ENCODE measurements at regions not wholly inside any gene's neighbourhood (a gene's known extent, or its start where the extent isn't known, plus 50 kb on each side); places are given as distances from the start of the nearest gene placed in this dataset.

DNA sequence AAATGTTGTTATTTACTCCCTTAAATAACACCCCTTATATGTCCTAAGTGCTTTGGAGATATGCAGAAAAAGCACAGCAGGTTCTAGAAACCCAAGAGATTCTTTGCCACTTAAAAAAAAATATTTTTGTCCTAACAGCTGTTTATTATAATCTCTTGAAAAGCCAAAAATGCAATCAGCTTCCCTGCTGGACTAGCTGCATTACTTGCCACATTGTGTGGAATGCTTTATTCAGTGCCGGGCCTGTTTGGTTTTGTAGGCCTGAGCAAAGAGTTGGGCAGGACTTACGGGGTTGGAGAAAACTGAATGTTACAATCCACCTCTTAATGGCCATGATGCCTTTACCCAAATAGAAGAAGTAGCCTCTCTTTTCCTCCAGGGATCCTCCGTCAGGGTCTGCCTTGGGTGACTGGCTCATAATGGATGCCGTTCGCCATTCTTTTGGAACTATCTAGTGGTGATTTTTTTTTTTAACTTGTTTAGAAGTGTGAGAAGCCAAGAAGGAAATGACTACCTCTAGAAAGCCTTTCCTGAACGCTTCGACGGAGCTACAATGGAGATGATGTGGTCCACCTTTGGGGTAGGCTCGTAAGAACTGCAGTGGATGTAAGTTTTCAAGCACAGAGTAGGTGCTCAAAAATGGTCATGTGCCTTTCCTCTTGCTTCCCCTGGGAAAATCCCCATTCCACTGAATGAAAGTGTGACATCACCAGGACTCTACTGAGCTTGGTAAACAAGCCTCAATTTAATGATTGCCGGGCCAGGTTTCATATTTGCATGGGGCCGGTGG lies 241.3 kb upstream of the NCAM1 start:
- Mint-ChIP-seq H3K36me3 (no peaks in the 10 kb centered on the region), H3K4me3 (no peak overlapping the region), H3K4me1 (no peaks in the 10 kb centered on the region), H3K27ac (no peak overlapping the region), H3K9me3 (peaks cover 0 to 3% (median 0%) of the 10 kb centered on the region in 11 donors), H3K27me3 (peaks cover 7 to 46% (median 28%) of the 10 kb centered on the region in 5 donors)
- Histone ChIP-seq H3K36me3 (ENCODE audit: control insufficient read depth in 2 of 3, insufficient read depth in 3 of 3, low read length in 3 of 3) (no peaks in the 10 kb centered on the region), H3K27me3 (ENCODE audit: control insufficient read depth in 2 of 2, insufficient read depth in 2 of 2, low read length in 2 of 2) (no peaks in the 10 kb centered on the region), H3K4me3 (ENCODE audit: low read length) (no peak overlapping the region), H3K9me3 (ENCODE audit: control insufficient read depth in 2 of 3, low read length in 3 of 3) (no peaks in the 10 kb centered on the region), H3K4me1 (ENCODE audit: control insufficient read depth in 2 of 2, insufficient read depth in 2 of 2, low read length in 2 of 2) (no peaks in the 10 kb centered on the region), H3K27ac (ENCODE audit: low read depth, low read length) (no peak overlapping the region)
- ATAC-seq (no peak), DNase-seq (no peak)
- POLR2A ChIA-PET: no interaction called here
- CTCF ChIA-PET: no interaction called here
- intact Hi-C loops (cut with micrococcal nuclease): no loop called here

DNA sequence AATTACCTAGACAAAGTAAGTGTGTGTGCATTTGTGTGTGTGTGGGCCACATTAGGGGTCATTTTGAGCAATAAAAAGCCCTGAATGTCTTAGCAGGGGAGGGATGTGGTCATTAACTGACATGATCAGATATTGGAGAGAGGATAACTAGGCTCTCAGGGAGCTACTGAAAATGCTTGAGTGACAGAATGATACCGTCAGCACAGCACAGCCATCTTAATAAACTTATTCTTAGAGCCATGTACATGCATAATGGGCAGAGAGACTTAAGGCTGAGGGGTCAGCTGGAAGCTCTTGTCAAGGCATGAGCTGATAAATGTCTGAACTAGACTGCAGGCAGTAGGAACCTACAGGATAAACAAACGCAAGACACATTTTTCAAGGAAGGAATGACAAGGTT lies 239.1 kb upstream of the NCAM1 start:
- peaks cover 9 to 53% (median 35%) of the 10 kb centered on the region in 5 donors for H3K27me3 Mint-ChIP-seq
- CTCF ChIA-PET: no interaction called here

DNA sequence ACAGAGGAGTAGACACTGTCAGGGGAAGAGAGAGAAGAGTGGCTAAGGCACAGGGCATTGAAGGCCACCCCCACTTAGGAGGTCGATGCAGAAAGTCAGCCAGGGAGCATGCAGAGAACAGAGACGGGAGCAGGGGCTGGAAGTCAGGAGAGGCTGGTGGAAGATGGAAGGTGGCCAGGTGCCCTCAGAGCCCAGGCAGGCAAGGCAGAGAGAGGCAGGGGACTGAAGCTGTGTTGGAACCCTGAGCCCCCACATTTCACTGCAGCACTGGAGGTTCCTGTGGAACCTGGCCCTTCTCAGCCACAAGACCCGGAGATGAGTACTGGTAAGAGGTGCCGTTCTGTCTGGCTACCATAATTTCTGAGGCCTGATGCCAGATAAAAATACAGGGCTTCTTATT lies 238.3 kb upstream of the NCAM1 start:
- Histone ChIP-seq H3K9me3 (ENCODE audit: control insufficient read depth in 2 of 3, low read length in 3 of 3) (no peaks in the 10 kb centered on the region), H3K27me3 (ENCODE audit: control insufficient read depth in 2 of 2, insufficient read depth in 2 of 2, low read length in 2 of 2) (no peaks in the 10 kb centered on the region), H3K27ac (ENCODE audit: low read depth, low read length) (no peak overlapping the region), H3K4me1 (ENCODE audit: control insufficient read depth in 2 of 2, insufficient read depth in 2 of 2, low read length in 2 of 2) (no peaks in the 10 kb centered on the region), H3K4me3 (ENCODE audit: low read length) (no peak overlapping the region), H3K36me3 (ENCODE audit: control insufficient read depth in 2 of 3, insufficient read depth in 3 of 3, low read length in 3 of 3) (no peaks in the 10 kb centered on the region)
- intact Hi-C loops (cut with micrococcal nuclease): no loop called here
- ATAC-seq: no peak
- no peaks in the 10 kb centered on the region for H3K36me3 Mint-ChIP-seq
- no peak overlapping the region for H3K4me3 Mint-ChIP-seq
- no peaks in the 10 kb centered on the region for H3K4me1 Mint-ChIP-seq
- peaks cover 9 to 48% (median 30%) of the 10 kb centered on the region in 5 donors for H3K27me3 Mint-ChIP-seq
- ChIA-PET CTCF (no interaction called here), POLR2A (no interaction called here)
- DNase-seq: no peak
- peaks cover 0 to 2% (median 0%) of the 10 kb centered on the region in 11 donors for H3K9me3 Mint-ChIP-seq
- no peak overlapping the region for H3K27ac Mint-ChIP-seq

More for the DNA sequence above, 239.1 kb upstream of the NCAM1 start:
- Mint-ChIP-seq H3K4me3 (no peak overlapping the region), H3K36me3 (no peaks in the 10 kb centered on the region), H3K27ac (peak overlapping the region in 1 of 9 donors; percentile 50), H3K9me3 (peaks cover 0 to 3% (median 0%) of the 10 kb centered on the region in 11 donors), H3K4me1 (no peaks in the 10 kb centered on the region)
- H3K9me3 ChIP-seq (ENCODE audit: control insufficient read depth in 2 of 3, low read length in 3 of 3): no peaks in the 10 kb centered on the region
- POLR2A ChIA-PET: no interaction called here
- intact Hi-C loops (cut with micrococcal nuclease): no loop called here
- ATAC-seq: no peak
- no peak overlapping the region for H3K27ac ChIP-seq (ENCODE audit: low read depth, low read length)
- no peaks in the 10 kb centered on the region for H3K36me3 ChIP-seq (ENCODE audit: control insufficient read depth in 2 of 3, insufficient read depth in 3 of 3, low read length in 3 of 3)
- H3K4me3 ChIP-seq (ENCODE audit: low read length): no peak overlapping the region
- no peak for DNase-seq
- no peaks in the 10 kb centered on the region for H3K27me3 ChIP-seq (ENCODE audit: control insufficient read depth in 2 of 2, insufficient read depth in 2 of 2, low read length in 2 of 2)
- no peaks in the 10 kb centered on the region for H3K4me1 ChIP-seq (ENCODE audit: control insufficient read depth in 2 of 2, insufficient read depth in 2 of 2, low read length in 2 of 2)

DNA sequence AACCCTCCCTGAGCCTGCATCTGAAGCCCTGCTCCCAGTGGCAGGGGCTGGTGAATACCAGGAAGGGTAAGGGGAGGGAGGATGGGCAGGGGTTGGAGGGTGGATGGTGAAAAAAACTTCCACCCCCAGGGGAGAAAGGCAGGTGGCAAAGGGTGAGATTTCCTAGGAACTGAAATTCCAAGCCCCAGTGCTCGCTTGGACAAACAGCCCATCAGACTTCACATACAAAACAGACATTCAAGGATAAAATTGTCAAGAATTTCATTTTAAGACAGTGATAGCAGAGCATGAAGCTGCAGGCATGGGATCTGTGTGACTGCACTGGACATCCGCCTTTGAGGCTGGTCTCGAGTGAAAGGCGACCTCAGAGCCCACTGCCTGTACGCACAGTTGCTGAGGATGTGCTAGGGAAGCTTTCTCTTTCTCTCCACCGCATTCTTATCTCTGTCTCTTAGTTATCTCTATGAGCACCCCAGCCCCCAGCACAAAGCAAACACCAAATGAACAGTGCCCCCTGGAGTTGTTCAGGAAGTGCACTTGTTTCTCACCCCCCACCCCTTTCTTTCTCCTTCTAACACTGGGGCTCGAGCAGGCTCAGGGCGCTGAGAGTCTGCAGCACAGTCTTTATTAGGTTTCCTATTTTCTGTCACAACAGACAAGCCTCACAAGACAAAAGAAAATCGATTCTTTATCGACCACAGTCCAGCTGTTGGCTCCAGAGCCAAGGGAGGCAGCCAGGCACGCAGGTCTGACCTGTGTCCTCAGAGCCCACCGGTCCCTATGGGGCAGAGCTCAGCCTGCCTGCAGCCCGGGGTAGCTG lies 237.3 kb upstream of the NCAM1 start:
- POLR2A ChIA-PET: no interaction called here
- H3K4me3 Mint-ChIP-seq: no peak overlapping the region
- H3K4me1 Mint-ChIP-seq: no peaks in the 10 kb centered on the region
- H3K27ac ChIP-seq (ENCODE audit: low read depth, low read length): no peak overlapping the region
- H3K4me1 ChIP-seq (ENCODE audit: control insufficient read depth in 2 of 2, insufficient read depth in 2 of 2, low read length in 2 of 2): no peaks in the 10 kb centered on the region
- no peaks in the 10 kb centered on the region for H3K36me3 ChIP-seq (ENCODE audit: control insufficient read depth in 2 of 3, insufficient read depth in 3 of 3, low read length in 3 of 3)
- no peaks in the 10 kb centered on the region for H3K36me3 Mint-ChIP-seq
- H3K4me3 ChIP-seq (ENCODE audit: low read length): no peak overlapping the region
- H3K27ac Mint-ChIP-seq: no peak overlapping the region
- H3K27me3 Mint-ChIP-seq: peaks cover 9 to 43% (median 25%) of the 10 kb centered on the region in 5 donors
- DNase-seq (no peak), ATAC-seq (no peak)
- H3K9me3 ChIP-seq (ENCODE audit: control insufficient read depth in 2 of 3, low read length in 3 of 3): no peaks in the 10 kb centered on the region
- no peaks in the 10 kb centered on the region for H3K27me3 ChIP-seq (ENCODE audit: control insufficient read depth in 2 of 2, insufficient read depth in 2 of 2, low read length in 2 of 2)
- H3K9me3 Mint-ChIP-seq: peaks cover 0 to 2% (median 0%) of the 10 kb centered on the region in 11 donors
- CTCF ChIA-PET: no interaction called here
- intact Hi-C loops (cut with micrococcal nuclease): no loop called here

DNA sequence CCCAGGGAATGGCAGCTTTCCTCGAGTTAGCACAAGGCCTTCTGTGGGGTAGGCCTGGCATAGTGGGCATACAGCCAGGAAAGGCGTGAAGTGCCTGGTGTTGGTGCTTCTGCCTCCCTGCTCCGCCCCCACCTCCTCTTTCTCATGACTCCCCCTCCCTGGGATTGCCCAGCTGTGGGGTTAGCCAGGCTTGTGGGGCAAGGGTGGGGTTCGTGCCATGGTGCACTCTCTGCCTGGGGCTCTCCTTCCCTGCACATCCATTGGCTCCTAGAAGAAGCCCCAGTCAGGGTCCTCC lies 236.8 kb upstream of the NCAM1 start:
- Mint-ChIP-seq H3K9me3 (peaks cover 0 to 2% (median 0%) of the 10 kb centered on the region in 11 donors), H3K4me3 (no peak overlapping the region), H3K27me3 (peaks cover 9 to 38% (median 25%) of the 10 kb centered on the region in 5 donors), H3K36me3 (no peaks in the 10 kb centered on the region), H3K27ac (no peak overlapping the region), H3K4me1 (no peaks in the 10 kb centered on the region)
- H3K27ac ChIP-seq (ENCODE audit: low read depth, low read length): no peak overlapping the region
- ATAC-seq (no peak), DNase-seq (no peak)
- no peaks in the 10 kb centered on the region for H3K27me3 ChIP-seq (ENCODE audit: control insufficient read depth in 2 of 2, insufficient read depth in 2 of 2, low read length in 2 of 2)
- no peaks in the 10 kb centered on the region for H3K4me1 ChIP-seq (ENCODE audit: control insufficient read depth in 2 of 2, insufficient read depth in 2 of 2, low read length in 2 of 2)
- ChIA-PET CTCF (no interaction called here), POLR2A (no interaction called here)
- intact Hi-C loops (cut with micrococcal nuclease): no loop called here
- H3K36me3 ChIP-seq (ENCODE audit: control insufficient read depth in 2 of 3, insufficient read depth in 3 of 3, low read length in 3 of 3): no peaks in the 10 kb centered on the region
- H3K4me3 ChIP-seq (ENCODE audit: low read length): no peak overlapping the region
- H3K9me3 ChIP-seq (ENCODE audit: control insufficient read depth in 2 of 3, low read length in 3 of 3): no peaks in the 10 kb centered on the region

DNA sequence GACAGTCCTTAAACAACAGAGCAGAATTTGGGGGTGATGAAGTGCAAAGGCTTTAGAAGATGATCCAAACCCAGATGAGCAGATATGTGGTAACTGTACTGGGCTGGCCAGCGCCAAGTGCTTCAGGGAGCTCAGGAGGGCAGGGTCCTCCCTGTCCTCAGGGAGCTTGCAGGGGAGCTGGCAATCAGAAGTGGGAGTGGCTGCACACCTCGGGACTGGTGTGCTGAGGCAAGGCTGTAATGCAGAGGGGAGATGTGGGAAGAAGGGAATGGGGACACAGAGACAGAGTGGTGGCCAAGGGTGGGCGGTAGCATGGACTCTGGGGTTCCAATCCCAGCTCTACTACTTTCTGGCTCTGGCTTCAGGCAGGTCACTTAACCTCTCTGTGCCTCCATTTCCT lies 235.6 kb upstream of the NCAM1 start:
- Histone ChIP-seq H3K4me1 (ENCODE audit: control insufficient read depth in 2 of 2, insufficient read depth in 2 of 2, low read length in 2 of 2) (no peaks in the 10 kb centered on the region), H3K27ac (ENCODE audit: low read depth, low read length) (no peak overlapping the region), H3K27me3 (ENCODE audit: control insufficient read depth in 2 of 2, insufficient read depth in 2 of 2, low read length in 2 of 2) (no peaks in the 10 kb centered on the region), H3K36me3 (ENCODE audit: control insufficient read depth in 2 of 3, insufficient read depth in 3 of 3, low read length in 3 of 3) (no peaks in the 10 kb centered on the region), H3K9me3 (ENCODE audit: control insufficient read depth in 2 of 3, low read length in 3 of 3) (no peaks in the 10 kb centered on the region), H3K4me3 (ENCODE audit: low read length) (no peak overlapping the region)
- ChIA-PET CTCF (no interaction called here), POLR2A (no interaction called here)
- Mint-ChIP-seq H3K4me1 (no peaks in the 10 kb centered on the region), H3K36me3 (no peaks in the 10 kb centered on the region), H3K9me3 (peaks cover 0 to 2% (median 0%) of the 10 kb centered on the region in 11 donors), H3K27me3 (peaks cover 9 to 30% (median 25%) of the 10 kb centered on the region in 5 donors), H3K4me3 (no peak overlapping the region), H3K27ac (no peak overlapping the region)
- intact Hi-C loops (cut with micrococcal nuclease): no loop called here
- ATAC-seq (no peak), DNase-seq (no peak)
